PC-3 (cell line): ENCODE measurements at regions not wholly inside any gene's neighbourhood (a gene's known extent, or its start where the extent isn't known, plus 50 kb on each side); places are given as distances from the start of the nearest gene placed in this dataset.
"Not testable (repeated sequence)": the region's sequence is repeated elsewhere in the genome, so short reads cannot be mapped to it uniquely, and the experiment has no call there.

Source experiments
- ATAC-seq: fragments of 200-7000 bp; cut with Tn5 transposase; 2 replicates; pipeline ENCODE4 v1.9.1; 2020; ENCODE audit warnings: mild to moderate bottlenecking, moderate library complexity
- BruUV-seq: library from RNA; stranded (reverse); fragments of 400-500 nt; replicated peaks from 2 replicates; lab custom pipeline; 2021; lab: Mats Ljungman, UMichigan
- CTCF ChIA-PET: fragments of 300-600 bp; sonication (Branson Sonifier 250); formaldehyde crosslinking; loops from one replicate; lab custom pipeline; 2022; ENCODE audit warnings: antibody characterized with exemption; lab: Charles Lee
- POLR2A ChIA-PET: fragments of 300-600 bp; sonication (Branson Sonifier 250); formaldehyde crosslinking; loops from one replicate; lab custom pipeline; 2022; ENCODE audit warnings: antibody characterized with exemption; ENCODE audit not compliant: unreplicated experiment; lab: Charles Lee
- DNase-seq: peaks from one replicate; pipeline ENCODE4 v3.0.0-alpha.2; 2015
- H2AFZ ChIP-seq: fragments of 300-600 bp; sonication (generic); 2 replicates; pipeline ENCODE4 v1.6.0; 2016; ENCODE audit warnings: antibody characterized with exemption, low read length
- H3F3A ChIP-seq: fragments of 300-600 bp; sonication (generic); one replicate; pipeline ENCODE4 v1.6.0; 2017; ENCODE audit warnings: antibody characterized with exemption, low read length, control low read depth, mild to moderate bottlenecking; ENCODE audit not compliant: unreplicated experiment
- H3K27ac ChIP-seq: fragments of 300-600 bp; sonication (generic); 2 replicates; pipeline ENCODE4 v1.5.1; 2016; ENCODE audit warnings: mild to moderate bottlenecking, low read length
- H3K27me3 ChIP-seq: fragments of 300-600 bp; sonication (generic); 2 replicates; pipeline ENCODE4 v1.6.1; 2016; ENCODE audit warnings: low read length, mixed read lengths
- H3K36me3 ChIP-seq: fragments of 300-600 bp; sonication (generic); 2 replicates; pipeline ENCODE4 v1.6.1; 2016; ENCODE audit warnings: low read depth, mixed run types, low read length, mixed read lengths
- H3K4me1 ChIP-seq: fragments of 300-600 bp; sonication (generic); 2 replicates; pipeline ENCODE4 v1.5.1; 2016; ENCODE audit warnings: low read length; ENCODE audit not compliant: insufficient read depth
- H3K4me2 ChIP-seq: fragments of 300-600 bp; sonication (generic); 2 replicates; pipeline ENCODE4 v1.6.0; 2016; ENCODE audit warnings: low read length
- H3K4me3 ChIP-seq: fragments of 300-600 bp; sonication (generic); 2 replicates; pipeline ENCODE4 v1.5.1; 2016; ENCODE audit warnings: mild to moderate bottlenecking, low read length, mixed read lengths
- H3K79me2 ChIP-seq: fragments of 300-600 bp; sonication (generic); 2 replicates; pipeline ENCODE4 v1.6.1; 2017; ENCODE audit warnings: low read length, mixed read lengths
- H3K9ac ChIP-seq: fragments of 300-600 bp; sonication (generic); 2 replicates; pipeline ENCODE4 v1.6.0; 2016; ENCODE audit warnings: mild to moderate bottlenecking, low read length
- H3K9me2 ChIP-seq: fragments of 300-600 bp; sonication (generic); replicated peaks from 2 replicates; pipeline ENCODE4 v1.6.1; 2016; ENCODE audit warnings: mixed run types, low read length, mixed read lengths
- H3K9me3 ChIP-seq: fragments of 300-600 bp; sonication (generic); 2 replicates; pipeline ENCODE4 v1.6.1; 2016; ENCODE audit warnings: low read length, mixed read lengths
- H4K20me1 ChIP-seq: fragments of 300-600 bp; sonication (generic); 2 replicates; pipeline ENCODE4 v1.6.1; 2016; ENCODE audit warnings: low read length, mixed read lengths
- EZH2 ChIP-seq: fragments of 300-600 bp; sonication (generic); IDR thresholded peaks from one replicate; pipeline ENCODE4 v1.6.1; 2017; ENCODE audit warnings: antibody characterized with exemption, mild to moderate bottlenecking, low read length; ENCODE audit not compliant: unreplicated experiment
- EZH2phosphoT487 ChIP-seq: fragments of 300-600 bp; sonication (generic); IDR thresholded peaks from 2 replicates; pipeline ENCODE4 v1.6.1; 2018; ENCODE audit warnings: mild to moderate bottlenecking, antibody characterized with exemption, low read length, borderline replicate concordance
- intact Hi-C: fragments of 100-400 bp; cut with micrococcal nuclease; formaldehyde crosslinking; loops from 2 replicates; pipeline ENCODE4 v1.9.0; 2023
- TF ChIP-seq, protein P1 (sequence below): fragments of 300-600 bp; sonication (generic); conservative IDR thresholded peaks from 2 replicates; pipeline ENCODE4 v1.5.1; 2017; ENCODE audit warnings: antibody characterized with exemption, low read depth, mild to moderate bottlenecking, low read length

DNA sequence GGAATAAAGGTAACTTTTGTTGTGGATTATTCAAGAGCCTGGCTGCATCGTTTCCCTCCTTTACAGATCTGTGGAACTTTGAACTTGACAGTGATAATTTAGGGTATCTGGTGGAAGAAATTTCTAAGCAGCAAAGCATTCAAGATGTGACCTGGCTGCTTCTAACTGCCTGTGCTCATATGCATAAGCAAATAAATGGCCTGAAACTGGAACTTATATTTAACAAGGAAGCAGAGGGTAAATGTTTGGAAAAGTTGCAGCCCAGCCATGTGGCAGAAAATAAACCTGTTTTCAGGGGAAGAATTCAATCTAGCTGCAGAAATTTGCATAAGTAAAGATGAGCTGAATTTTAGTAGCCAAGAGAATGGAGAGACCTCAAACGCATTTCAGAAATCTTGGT, 173.5 kb downstream of the C6orf118 start:
- Histone ChIP-seq H3K9me3 (no peaks in the 10 kb centered on the region), H3K4me3 (no peak overlapping the region), H3K36me3 (no peaks in the 10 kb centered on the region), H3K27ac (no peak overlapping the region), H3K9me2 (no peaks in the 10 kb centered on the region), H3K79me2 (no peaks in the 10 kb centered on the region), H3K9ac (no peak overlapping the region), H3K4me1 (no peaks in the 10 kb centered on the region), H3F3A (no peaks in the 10 kb centered on the region), H2AFZ (no peak overlapping the region), H3K27me3 (no peaks in the 10 kb centered on the region), H3K4me2 (no peak overlapping the region), H4K20me1 (no peaks in the 10 kb centered on the region)
- DNase-seq (no peak), ATAC-seq (no peak)
- POLR2A ChIA-PET, result no interaction called here
- CTCF ChIA-PET, result no interaction called here
- BruUV-seq, result no TSS peak
- intact Hi-C loops, result no loop called here
- TF ChIP-seq EZH2 (no peak), EZH2phosphoT487 (no peak)
- TF ChIP-seq, protein P1, sequence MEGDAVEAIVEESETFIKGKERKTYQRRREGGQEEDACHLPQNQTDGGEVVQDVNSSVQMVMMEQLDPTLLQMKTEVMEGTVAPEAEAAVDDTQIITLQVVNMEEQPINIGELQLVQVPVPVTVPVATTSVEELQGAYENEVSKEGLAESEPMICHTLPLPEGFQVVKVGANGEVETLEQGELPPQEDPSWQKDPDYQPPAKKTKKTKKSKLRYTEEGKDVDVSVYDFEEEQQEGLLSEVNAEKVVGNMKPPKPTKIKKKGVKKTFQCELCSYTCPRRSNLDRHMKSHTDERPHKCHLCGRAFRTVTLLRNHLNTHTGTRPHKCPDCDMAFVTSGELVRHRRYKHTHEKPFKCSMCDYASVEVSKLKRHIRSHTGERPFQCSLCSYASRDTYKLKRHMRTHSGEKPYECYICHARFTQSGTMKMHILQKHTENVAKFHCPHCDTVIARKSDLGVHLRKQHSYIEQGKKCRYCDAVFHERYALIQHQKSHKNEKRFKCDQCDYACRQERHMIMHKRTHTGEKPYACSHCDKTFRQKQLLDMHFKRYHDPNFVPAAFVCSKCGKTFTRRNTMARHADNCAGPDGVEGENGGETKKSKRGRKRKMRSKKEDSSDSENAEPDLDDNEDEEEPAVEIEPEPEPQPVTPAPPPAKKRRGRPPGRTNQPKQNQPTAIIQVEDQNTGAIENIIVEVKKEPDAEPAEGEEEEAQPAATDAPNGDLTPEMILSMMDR, result no peak

DNA sequence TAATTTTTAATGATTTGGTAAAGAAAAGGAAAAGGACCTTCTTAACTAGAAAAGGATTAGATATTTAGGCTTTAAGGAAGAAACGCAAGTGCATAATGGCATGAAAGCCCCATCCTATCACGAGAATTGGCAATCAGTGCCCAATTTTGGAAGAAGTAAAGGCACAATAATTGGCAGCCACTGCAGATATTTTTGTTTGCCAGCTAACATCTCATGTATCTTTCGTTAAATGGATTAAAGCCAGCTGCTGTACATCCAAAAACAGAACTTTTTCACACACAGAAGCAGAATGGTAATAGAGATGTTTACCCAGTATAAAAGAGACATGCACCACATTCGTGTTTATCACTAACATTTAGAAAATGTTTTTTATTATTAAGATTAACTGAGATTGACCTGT, 180.3 kb downstream of the C6orf118 start:
- Histone ChIP-seq H3K9ac (no peak overlapping the region), H2AFZ (no peak overlapping the region), H3K36me3 (no peaks in the 10 kb centered on the region), H3K27ac (no peak overlapping the region), H3F3A (no peaks in the 10 kb centered on the region), H3K27me3 (no peaks in the 10 kb centered on the region), H3K79me2 (no peaks in the 10 kb centered on the region), H3K4me3 (no peak overlapping the region), H3K4me2 (no peak overlapping the region), H3K9me2 (no peaks in the 10 kb centered on the region), H4K20me1 (no peaks in the 10 kb centered on the region), H3K9me3 (no peaks in the 10 kb centered on the region), H3K4me1 (no peaks in the 10 kb centered on the region)
- CTCF ChIA-PET, result no interaction called here
- intact Hi-C loops, result no loop called here
- POLR2A ChIA-PET, result no interaction called here
- no peak for DNase-seq
- TF ChIP-seq EZH2, result no peak
- TF ChIP-seq, protein P1, result no peak
- no peak for TF ChIP-seq EZH2phosphoT487
- no TSS peak for BruUV-seq
- ATAC-seq, result no peak

DNA sequence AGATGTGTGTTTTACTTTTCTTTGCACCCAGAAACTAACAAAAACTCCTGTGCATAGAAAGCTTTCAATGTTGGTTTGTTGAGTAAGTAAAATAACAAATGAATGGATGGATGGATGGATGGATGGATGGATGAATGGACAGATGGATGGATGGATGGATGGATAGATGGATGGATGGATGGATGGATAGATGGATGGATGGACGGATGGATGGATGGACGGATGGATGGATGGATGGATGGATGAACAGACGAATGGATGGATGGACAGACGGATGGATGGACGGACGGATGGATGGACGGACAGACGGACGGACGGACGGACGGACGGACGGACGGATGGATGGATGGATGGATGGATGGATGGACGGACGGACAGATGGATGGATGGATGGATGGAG, 181.7 kb downstream of the C6orf118 start:
- BruUV-seq, CTCF ChIA-PET, H3K27ac ChIP-seq: not testable (repeated sequence)

DNA sequence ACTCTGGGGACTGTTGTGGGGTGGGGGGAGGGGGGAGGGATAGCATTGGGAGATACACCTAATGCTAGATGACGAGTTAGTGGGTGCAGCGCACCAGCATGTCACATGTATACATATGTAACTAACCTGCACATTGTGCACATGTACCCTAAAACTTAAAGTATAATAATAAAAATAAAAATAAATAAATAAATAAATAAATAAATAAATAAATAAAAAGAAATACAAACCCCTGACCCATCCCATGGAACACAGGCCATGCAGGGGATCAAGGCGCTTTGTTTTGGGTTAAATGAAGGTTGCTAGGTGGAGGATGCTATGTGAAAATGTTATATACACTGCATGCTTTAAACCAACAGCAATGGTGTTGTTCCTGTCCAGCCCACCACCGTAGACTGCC, 184.7 kb downstream of the C6orf118 start:
- intact Hi-C loops, H4K20me1 ChIP-seq, BruUV-seq, H3K9me3 ChIP-seq, H3K27me3 ChIP-seq, H3K4me3 ChIP-seq, H3K79me2 ChIP-seq, CTCF ChIA-PET, H3K9me2 ChIP-seq, H3K27ac ChIP-seq, DNase-seq, POLR2A ChIA-PET, H3K9ac ChIP-seq, H2AFZ ChIP-seq, ATAC-seq, H3K4me1 ChIP-seq, H3K36me3 ChIP-seq, H3K4me2 ChIP-seq, H3F3A ChIP-seq: not testable (repeated sequence)

More for the DNA sequence above, 181.7 kb downstream of the C6orf118 start:
- H2AFZ ChIP-seq, H3K4me2 ChIP-seq, H3K36me3 ChIP-seq, POLR2A ChIA-PET, ATAC-seq, intact Hi-C loops, H4K20me1 ChIP-seq, H3K9me3 ChIP-seq, H3K4me3 ChIP-seq, DNase-seq, H3F3A ChIP-seq, H3K9ac ChIP-seq, H3K27me3 ChIP-seq, H3K4me1 ChIP-seq, H3K79me2 ChIP-seq, H3K9me2 ChIP-seq: not testable (repeated sequence)
